ENCODE measurements at regions not wholly inside any gene's neighbourhood (a gene's known extent, or its start where the extent isn't known, plus 50 kb on each side); places are given as distances from the start of the nearest gene placed in this dataset.

- TF ChIP-seq CTCF (conservative IDR thresholded peaks at IDR 0.05; ENCODE audit: low read depth in 2 of 2) (no peak), ZNF114 (CRISPR knock-in tag; IDR thresholded peaks at IDR 0.05) (no peak), CREB1 (CRISPR knock-in tag; IDR thresholded peaks at IDR 0.05; ENCODE audit: low read depth) (no peak), EZH2 (IDR thresholded peaks at IDR 0.05; ENCODE audit: low read depth, unreplicated experiment) (no peak), REST (IDR thresholded peaks at IDR 0.05; ENCODE audit: unreplicated experiment) (no peak), POLR2AphosphoS5 (IDR thresholded peaks at IDR 0.05; ENCODE audit: low read depth) (no peak), JUNB (IDR thresholded peaks at IDR 0.05; ENCODE audit: unreplicated experiment) (no peak), STAT1 (IDR thresholded peaks at IDR 0.05; ENCODE audit: unreplicated experiment) (no peak), EZH2phosphoT487 (IDR thresholded peaks at IDR 0.05; ENCODE audit: unreplicated experiment) (no peak)
Measured at GRCh38 chr20:40591119-40591518, 97.9 kb downstream of the MAFB start.
